T47D (cell line): ENCODE measurements at regions not wholly inside any gene's neighbourhood (a gene's known extent, or its start where the extent isn't known, plus 50 kb on each side); places are given as distances from the start of the nearest gene placed in this dataset.

Source experiments
- DNase-seq, 2 experiments: peaks; one replicate each; pipeline versions ENCODE4 v3.0.0 to v3.0.0-alpha.2; 2011 to 2012; ENCODE audit warnings: low read depth in 1 of 2, low spot score in 1 of 2
- JUND ChIP-seq: IDR thresholded peaks from 2 replicates; pipeline ENCODE4 v1.6.1; 2012; ENCODE audit warnings: low read depth
- in situ Hi-C: cut with HindIII; loops from 2 replicates; pipeline ENCODE4 v1.10.0; 2016; ENCODE audit warnings: low sequenced_read_pairs, low pct_unique_long_range_greater_than_20kb

GRCh38 chr10:14397066-14397465 is 66.3 kb upstream of the FRMD4A start:
- DNase-seq: no peak
- in situ Hi-C loops: no loop called here
- TF ChIP-seq JUND: no peak

- TF ChIP-seq JUND: no peak
- in situ Hi-C loops: no loop called here
- DNase-seq: peak in 1 of 2 experiments; percentile 31
Measured at GRCh38 chr10:14396411-14397048, 65.8 kb upstream of the FRMD4A start.

- TF ChIP-seq JUND: no peak
- in situ Hi-C loops: no loop called here
- DNase-seq: no peak
Measured at GRCh38 chr10:14394179-14394578, 63.5 kb upstream of the FRMD4A start.

- in situ Hi-C loops: no loop called here
- no peak for TF ChIP-seq JUND
- DNase-seq: no peak
Measured at GRCh38 chr10:14391342-14391741, 60.6 kb upstream of the FRMD4A start.

GRCh38 chr10:14389981-14390590 is 59.4 kb upstream of the FRMD4A start:
- no peak for TF ChIP-seq JUND
- DNase-seq: no peak
- in situ Hi-C loops: no loop called here

GRCh38 chr10:14385596-14386593 is 55.2 kb upstream of the FRMD4A start:
- no peak for TF ChIP-seq JUND
- in situ Hi-C loops: no loop called here
- DNase-seq: peak in 1 of 2 experiments; percentile 21

- in situ Hi-C loops: no loop called here
- TF ChIP-seq JUND: no peak
- DNase-seq: no peak
Measured at GRCh38 chr10:14384915-14385314, 54.2 kb upstream of the FRMD4A start.

- TF ChIP-seq JUND: no peak
- DNase-seq: no peak
- in situ Hi-C loops: no loop called here
Measured at GRCh38 chr10:14384116-14384730, 53.5 kb upstream of the FRMD4A start.

- TF ChIP-seq JUND: no peak
- no peak for DNase-seq
- in situ Hi-C loops: no loop called here
Measured at GRCh38 chr10:14383266-14383665, 52.5 kb upstream of the FRMD4A start.

GRCh38 chr10:14382531-14382930 is 51.8 kb upstream of the FRMD4A start:
- TF ChIP-seq JUND: no peak
- no peak for DNase-seq
- in situ Hi-C loops: no loop called here

- no peak for TF ChIP-seq JUND
- in situ Hi-C loops: no loop called here
- DNase-seq: no peak
Measured at GRCh38 chr10:14382022-14382421, 51.3 kb upstream of the FRMD4A start.

- no peak for TF ChIP-seq JUND
- in situ Hi-C loops: no loop called here
- no peak for DNase-seq
Measured at GRCh38 chr10:14381475-14381874, 50.8 kb upstream of the FRMD4A start.
